ENCODE measurements at regions not wholly inside any gene's neighbourhood (a gene's known extent, or its start where the extent isn't known, plus 50 kb on each side); places are given as distances from the start of the nearest gene placed in this dataset.

- TF ChIP-seq E2F8 (IDR thresholded peaks at IDR 0.05; ENCODE audit: low read depth, partially characterized antibody) (no peak), BCL11A (IDR thresholded peaks at IDR 0.05; ENCODE audit: low read depth, low read length) (no peak), HDAC2 (IDR thresholded peaks at IDR 0.05) (no peak)
Observed at GRCh38 chr5:84650429-84650828, 265.7 kb upstream of the EDIL3 start (continued).

GRCh38 chr5:84647581-84647980, 262.9 kb upstream of the EDIL3 start:
- WGBS (ENCODE audit: insufficient coverage, insufficient replicate concordance, low lambda C conversion rate, missing lambda C conversion rate), result 11% methylated on average over 2 of the region's 2 CpGs
- Histone ChIP-seq H3K79me2 (ENCODE audit: control insufficient read depth, insufficient read depth, low read length) (no peaks in the 10 kb centered on the region), H3K9ac (ENCODE audit: control insufficient read depth, insufficient read depth, low read length) (no peak overlapping the region), H4K20me1 (ENCODE audit: control insufficient read depth, insufficient read depth) (no peaks in the 10 kb centered on the region), H3K4me2 (ENCODE audit: control insufficient read depth, insufficient read depth) (no peak overlapping the region), H3K36me3 (ENCODE audit: control insufficient read depth in 2 of 2, insufficient read depth in 2 of 2, low read length in 1 of 2) (no peaks in the 10 kb centered on the region), H3K9me3 (replicated peaks; ENCODE audit: control insufficient read depth, insufficient read depth, low read length) (no peaks in the 10 kb centered on the region), H3K4me1 (ENCODE audit: control insufficient read depth, insufficient read depth, low read length) (no peaks in the 10 kb centered on the region), H2AFZ (ENCODE audit: control insufficient read depth, low read depth, low read length) (no peak overlapping the region), H3K27me3 (replicated peaks in 1 of 2; ENCODE audit: control insufficient read depth in 2 of 2, insufficient read depth in 2 of 2, low read length in 1 of 2) (no peaks in the 10 kb centered on the region), H3K4me3 (no peak overlapping the region), H3K27ac (ENCODE audit: control insufficient read depth, insufficient read depth) (no peak overlapping the region)
- DNase-seq (ENCODE audit: low read depth, low spot score), result no peak
- ChIA-PET RAD21 (ENCODE audit: unreplicated experiment) (no interaction called here), POLR2A (no interaction called here), SMC1A (ENCODE audit: uncharacterized antibody, unreplicated experiment) (no interaction called here), CTCF (no interaction called here)
- intact Hi-C loops (cut with micrococcal nuclease; ENCODE audit: unreplicated experiment), result no loop called here
- ATAC-seq, result no peak
- no peak for FAIRE-seq
- TF ChIP-seq TAF1 (IDR thresholded peaks at IDR 0.05; ENCODE audit: borderline replicate concordance, low read depth, low read length), result no peak
- no peak for TF ChIP-seq CREM (IDR thresholded peaks at IDR 0.05; ENCODE audit: low read depth)
- TF ChIP-seq SUZ12 (IDR thresholded peaks at IDR 0.05; ENCODE audit: unreplicated experiment), result no peak
- no peak for TF ChIP-seq ZBED1 (IDR thresholded peaks at IDR 0.05; ENCODE audit: borderline replicate concordance)
- TF ChIP-seq RCOR1 (conservative IDR thresholded peaks at IDR 0.05; ENCODE audit: low read depth, low read length), result no peak
- TF ChIP-seq REST (IDR thresholded peaks at IDR 0.05; ENCODE audit: low read depth, low read length), result no peak
- no peak for TF ChIP-seq NFYB (IDR thresholded peaks at IDR 0.05; ENCODE audit: insufficient read depth, low read depth, low read length)
- no peak for TF ChIP-seq CBX3 (IDR thresholded peaks at IDR 0.05; ENCODE audit: borderline replicate concordance, low read depth)
- no TSS peak for BruUV-seq (replicated peaks)
- in situ Hi-C loops (cut with MboI), result no loop called here
